A549 (cell line): ENCODE measurements at regions not wholly inside any gene's neighbourhood (a gene's known extent, or its start where the extent isn't known, plus 50 kb on each side); places are given as distances from the start of the nearest gene placed in this dataset.

ENCODE experiments used
- CTCF ChIP-seq: fragments of >200 bp; sonication (Bioruptor Twin); formaldehyde crosslinking; IDR thresholded peaks from 3 replicates; pipeline ENCODE4 v1.5.1; 2016
- MAZ ChIP-seq: fragments of 150-350 bp; IDR thresholded peaks from 2 replicates; pipeline ENCODE4 v1.6.1; 2014; ENCODE audit warnings: antibody characterized with exemption, low read depth, low read length, borderline replicate concordance

GRCh38 chr14:38847161-38847560 is 255.9 kb downstream of the SEC23A start:
- TF ChIP-seq CTCF (no peak), MAZ (no peak)
